ENCODE measurements at regions not wholly inside any gene's neighbourhood (a gene's known extent, or its start where the extent isn't known, plus 50 kb on each side); places are given as distances from the start of the nearest gene placed in this dataset.

DNA sequence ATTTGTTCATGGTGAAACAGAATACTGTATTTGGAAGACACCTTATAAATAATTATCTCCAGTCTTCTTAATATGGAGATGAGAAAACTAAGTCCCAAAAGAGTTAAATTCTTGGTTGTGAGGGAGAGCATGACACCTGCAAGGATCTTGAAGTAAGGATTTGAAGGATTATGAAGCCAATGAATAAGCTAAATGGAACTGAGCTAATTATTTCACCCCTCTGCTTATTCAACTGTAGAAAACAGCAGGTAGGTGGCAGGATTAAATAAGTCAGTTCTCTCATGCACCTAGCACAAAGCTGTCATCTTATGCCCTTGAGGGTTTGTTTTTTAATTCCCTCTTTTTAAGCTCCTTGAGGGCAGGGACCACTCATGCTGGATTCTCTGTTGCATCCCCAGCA, 457.3 kb downstream of the ETS1 start:
- TF ChIP-seq ZC3H10 (CRISPR knock-in tag; IDR thresholded peaks at IDR 0.05) (no peak), RARB (CRISPR knock-in tag; IDR thresholded peaks at IDR 0.05) (no peak), ZFP30 (CRISPR knock-in tag; IDR thresholded peaks at IDR 0.05) (no peak), ESRRG (CRISPR knock-in tag; IDR thresholded peaks at IDR 0.05) (no peak), CSDC2 (CRISPR knock-in tag; IDR thresholded peaks at IDR 0.05) (no peak), ISL1 (CRISPR knock-in tag; IDR thresholded peaks at IDR 0.05) (no peak), ARNTL (CRISPR knock-in tag; IDR thresholded peaks at IDR 0.05; ENCODE audit: borderline replicate concordance, low read depth) (no peak)
- TF ChIP-seq, protein P1, sequence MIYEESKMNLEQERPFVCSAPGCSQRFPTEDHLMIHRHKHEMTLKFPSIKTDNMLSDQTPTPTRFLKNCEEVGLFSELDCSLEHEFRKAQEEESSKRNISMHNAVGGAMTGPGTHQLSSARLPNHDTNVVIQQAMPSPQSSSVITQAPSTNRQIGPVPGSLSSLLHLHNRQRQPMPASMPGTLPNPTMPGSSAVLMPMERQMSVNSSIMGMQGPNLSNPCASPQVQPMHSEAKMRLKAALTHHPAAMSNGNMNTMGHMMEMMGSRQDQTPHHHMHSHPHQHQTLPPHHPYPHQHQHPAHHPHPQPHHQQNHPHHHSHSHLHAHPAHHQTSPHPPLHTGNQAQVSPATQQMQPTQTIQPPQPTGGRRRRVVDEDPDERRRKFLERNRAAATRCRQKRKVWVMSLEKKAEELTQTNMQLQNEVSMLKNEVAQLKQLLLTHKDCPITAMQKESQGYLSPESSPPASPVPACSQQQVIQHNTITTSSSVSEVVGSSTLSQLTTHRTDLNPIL (CRISPR knock-in tag; IDR thresholded peaks at IDR 0.05; ENCODE audit: low read depth): no peak
- TF ChIP-seq, protein P2, sequence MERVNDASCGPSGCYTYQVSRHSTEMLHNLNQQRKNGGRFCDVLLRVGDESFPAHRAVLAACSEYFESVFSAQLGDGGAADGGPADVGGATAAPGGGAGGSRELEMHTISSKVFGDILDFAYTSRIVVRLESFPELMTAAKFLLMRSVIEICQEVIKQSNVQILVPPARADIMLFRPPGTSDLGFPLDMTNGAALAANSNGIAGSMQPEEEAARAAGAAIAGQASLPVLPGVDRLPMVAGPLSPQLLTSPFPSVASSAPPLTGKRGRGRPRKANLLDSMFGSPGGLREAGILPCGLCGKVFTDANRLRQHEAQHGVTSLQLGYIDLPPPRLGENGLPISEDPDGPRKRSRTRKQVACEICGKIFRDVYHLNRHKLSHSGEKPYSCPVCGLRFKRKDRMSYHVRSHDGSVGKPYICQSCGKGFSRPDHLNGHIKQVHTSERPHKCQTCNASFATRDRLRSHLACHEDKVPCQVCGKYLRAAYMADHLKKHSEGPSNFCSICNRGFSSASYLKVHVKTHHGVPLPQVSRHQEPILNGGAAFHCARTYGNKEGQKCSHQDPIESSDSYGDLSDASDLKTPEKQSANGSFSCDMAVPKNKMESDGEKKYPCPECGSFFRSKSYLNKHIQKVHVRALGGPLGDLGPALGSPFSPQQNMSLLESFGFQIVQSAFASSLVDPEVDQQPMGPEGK (CRISPR knock-in tag; IDR thresholded peaks at IDR 0.05; ENCODE audit: borderline replicate concordance): no peak
- TF ChIP-seq, protein P3, sequence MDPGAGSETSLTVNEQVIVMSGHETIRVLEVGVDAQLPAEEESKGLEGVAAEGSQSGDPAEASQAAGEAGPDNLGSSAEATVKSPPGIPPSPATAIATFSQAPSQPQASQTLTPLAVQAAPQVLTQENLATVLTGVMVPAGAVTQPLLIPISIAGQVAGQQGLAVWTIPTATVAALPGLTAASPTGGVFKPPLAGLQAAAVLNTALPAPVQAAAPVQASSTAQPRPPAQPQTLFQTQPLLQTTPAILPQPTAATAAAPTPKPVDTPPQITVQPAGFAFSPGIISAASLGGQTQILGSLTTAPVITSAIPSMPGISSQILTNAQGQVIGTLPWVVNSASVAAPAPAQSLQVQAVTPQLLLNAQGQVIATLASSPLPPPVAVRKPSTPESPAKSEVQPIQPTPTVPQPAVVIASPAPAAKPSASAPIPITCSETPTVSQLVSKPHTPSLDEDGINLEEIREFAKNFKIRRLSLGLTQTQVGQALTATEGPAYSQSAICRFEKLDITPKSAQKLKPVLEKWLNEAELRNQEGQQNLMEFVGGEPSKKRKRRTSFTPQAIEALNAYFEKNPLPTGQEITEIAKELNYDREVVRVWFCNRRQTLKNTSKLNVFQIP (CRISPR knock-in tag; IDR thresholded peaks at IDR 0.05; ENCODE audit: borderline replicate concordance, low read depth): no peak
